Caco-2 (cell line): ENCODE measurements at regions not wholly inside any gene's neighbourhood (a gene's known extent, or its start where the extent isn't known, plus 50 kb on each side); places are given as distances from the start of the nearest gene placed in this dataset.
"Not testable (repeated sequence)": the region's sequence is repeated elsewhere in the genome, so short reads cannot be mapped to it uniquely, and the experiment has no call there.

Experiments used
- BruUV-seq: library from RNA; stranded (reverse); fragments of 400-500 nt; replicated peaks from 2 replicates; lab custom pipeline; 2021; lab: Mats Ljungman, UMichigan
- CTCF ChIA-PET: fragments of 300-600 bp; sonication (Branson Sonifier 250); formaldehyde crosslinking; loops from one replicate; lab custom pipeline; 2022; ENCODE audit warnings: antibody characterized with exemption; lab: Charles Lee
- POLR2A ChIA-PET: fragments of 300-600 bp; sonication (Branson Sonifier 250); formaldehyde crosslinking; loops from one replicate; lab custom pipeline; 2022; ENCODE audit warnings: antibody characterized with exemption; lab: Charles Lee
- DNase-seq, 2 experiments: peaks; one replicate each; pipeline versions ENCODE4 v3.0.0 to v3.0.0-alpha.2; 2020 to 2022
- H3K27me3 ChIP-seq: replicated peaks from 2 replicates; pipeline ENCODE4 v1.6.0; 2011; ENCODE audit warnings: low read length; ENCODE audit not compliant: control insufficient read depth, insufficient read depth
- H3K36me3 ChIP-seq: 2 replicates; pipeline ENCODE4 v1.5.1; 2011; ENCODE audit warnings: low read length; ENCODE audit not compliant: control insufficient read depth, insufficient read depth
- H3K4me1 ChIP-seq: fragments of 250-450 bp; sonication (Bioruptor Pico); 2 replicates; pipeline ENCODE4 v1.5.1; 2020; ENCODE audit warnings: mild to moderate bottlenecking
- H3K4me3 ChIP-seq: 2 replicates; pipeline ENCODE4 v1.5.1; 2011; ENCODE audit warnings: low read depth, mild to moderate bottlenecking, control low read depth, low read length
- H3K9me3 ChIP-seq: fragments of 250-450 bp; sonication (Bioruptor Pico); 2 replicates; pipeline ENCODE4 v1.5.1; 2020; ENCODE audit warnings: mild to moderate bottlenecking, moderate library complexity
- H3K27ac Mint-ChIP-seq: one replicate; pipeline ENCODE4 v1.8.0; 2022; ENCODE audit warnings: mixed read lengths; ENCODE audit not compliant: unreplicated experiment
- H3K27me3 Mint-ChIP-seq: one replicate; pipeline ENCODE4 v1.8.0; 2022; ENCODE audit warnings: mixed read lengths; ENCODE audit not compliant: insufficient read depth, unreplicated experiment
- H3K36me3 Mint-ChIP-seq: one replicate; pipeline ENCODE4 v1.8.0; 2022; ENCODE audit warnings: mild to moderate bottlenecking, mixed read lengths; ENCODE audit not compliant: insufficient read depth, unreplicated experiment
- H3K4me1 Mint-ChIP-seq: one replicate; pipeline ENCODE4 v1.8.0; 2022; ENCODE audit warnings: low read depth, mixed read lengths; ENCODE audit not compliant: unreplicated experiment
- H3K4me3 Mint-ChIP-seq: one replicate; pipeline ENCODE4 v1.8.0; 2022; ENCODE audit warnings: mild to moderate bottlenecking, moderate library complexity, mixed read lengths; ENCODE audit not compliant: unreplicated experiment
- H3K9me3 Mint-ChIP-seq: one replicate; pipeline ENCODE4 v1.8.0; 2022; ENCODE audit warnings: mixed read lengths; ENCODE audit not compliant: unreplicated experiment
- CTCF ChIP-seq, 2 experiments: fragments of 200-600 bp in 1 of 2; IDR thresholded peaks; 1 replicate in 1 of 2; 2 replicates in 1 of 2; pipeline versions ENCODE4 v1.5.1 to v1.8.0; 2011 to 2022; ENCODE audit warnings: antibody characterized with exemption in 1 of 2, control low read depth in 1 of 2, inconsistent platforms in 1 of 2, low read depth in 1 of 2, low read length in 1 of 2, mild to moderate bottlenecking in 1 of 2, moderate library complexity in 1 of 2; ENCODE audit not compliant: insufficient read depth in 1 of 2, severe bottlenecking in 1 of 2, unreplicated experiment in 1 of 2
- intact Hi-C: fragments of 100-400 bp; cut with micrococcal nuclease; formaldehyde crosslinking; loops from one replicate; pipeline ENCODE4 v1.10.0; 2022; ENCODE audit not compliant: unreplicated experiment

DNA sequence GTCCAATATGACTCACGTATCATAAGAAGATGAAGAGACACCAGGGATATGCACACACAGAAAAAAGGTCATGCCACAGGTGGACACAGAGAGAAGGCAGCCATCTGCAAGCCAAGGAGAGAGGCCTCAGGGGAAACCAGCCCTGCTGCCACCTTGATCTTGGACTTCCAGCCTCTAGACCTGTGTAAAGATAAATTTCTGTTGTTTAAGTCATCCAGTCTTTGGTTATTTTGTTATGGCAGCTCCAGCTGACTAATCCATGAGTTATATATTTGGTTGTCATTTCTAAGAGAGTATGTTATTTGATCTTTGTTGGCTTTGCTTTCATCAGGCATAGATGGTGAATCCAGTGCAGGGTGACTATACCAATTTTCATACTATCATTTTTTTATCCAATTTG lies 130.2 kb upstream of the DAP start:
- H3K4me1 ChIP-seq, result no peaks in the 10 kb centered on the region
- Mint-ChIP-seq H3K4me3 (no peak overlapping the region), H3K27me3 (no peaks in the 10 kb centered on the region), H3K9me3 (no peaks in the 10 kb centered on the region), H3K4me1 (peaks cover 3% of the 10 kb centered on the region), H3K27ac (no peak overlapping the region), H3K36me3 (no peaks in the 10 kb centered on the region)
- intact Hi-C loops, result no loop called here
- BruUV-seq, result no TSS peak
- ChIA-PET POLR2A (interaction anchor here (0.8 kb wide), 1 partner anchor 31 kb away, joined by 5 read pairs; no protein-coding TSS in a partner anchor), CTCF (no interaction called here)
- H3K4me3 ChIP-seq, result no peak overlapping the region
- no peak for TF ChIP-seq CTCF (IDR thresholded peaks at IDR 0.05; ENCODE audit: insufficient read depth in 1 of 2, low read depth in 1 of 2, low read length in 1 of 2, severe bottlenecking in 1 of 2, unreplicated experiment in 1 of 2)
- H3K36me3 ChIP-seq, result no peaks in the 10 kb centered on the region
- peaks cover 7% of the 10 kb centered on the region; the same call in 1 of the 2 replicates for H3K9me3 ChIP-seq
- DNase-seq, result no peak
- H3K27me3 ChIP-seq, result no peaks in the 10 kb centered on the region; the same call in 1 of the 2 replicates

DNA sequence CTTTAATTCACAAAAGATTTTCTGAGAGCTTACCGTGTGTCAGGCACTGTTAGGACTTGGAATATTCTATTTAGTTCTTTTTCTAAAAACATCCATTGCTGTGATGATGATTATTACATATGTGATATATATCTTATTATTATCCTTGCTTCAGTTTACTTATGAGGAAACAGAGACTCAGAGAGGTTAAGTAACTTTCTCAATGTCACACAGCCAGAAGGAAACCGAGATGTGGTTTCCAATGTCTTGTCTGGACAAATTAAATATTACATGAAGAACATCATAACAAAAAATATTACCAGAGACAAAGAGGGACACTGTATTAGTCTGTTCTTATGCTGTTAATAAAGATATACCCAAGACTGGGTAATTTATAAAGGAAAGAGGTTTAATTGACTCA lies 125.5 kb upstream of the DAP start:
- H3K36me3 ChIP-seq, result no peaks in the 10 kb centered on the region
- H3K9me3 ChIP-seq, result peaks cover 5% of the 10 kb centered on the region; the same call in 1 of the 2 replicates
- Mint-ChIP-seq H3K27ac (no peak overlapping the region), H3K4me1 (no peaks in the 10 kb centered on the region), H3K4me3 (no peak overlapping the region), H3K27me3 (peaks cover 2% of the 10 kb centered on the region), H3K36me3 (no peaks in the 10 kb centered on the region), H3K9me3 (no peaks in the 10 kb centered on the region)
- no peak for DNase-seq
- no peaks in the 10 kb centered on the region for H3K4me1 ChIP-seq
- no TSS peak for BruUV-seq
- TF ChIP-seq CTCF (IDR thresholded peaks at IDR 0.05; ENCODE audit: insufficient read depth in 1 of 2, low read depth in 1 of 2, low read length in 1 of 2, severe bottlenecking in 1 of 2, unreplicated experiment in 1 of 2), result no peak
- POLR2A ChIA-PET, result interaction anchor here (0.7 kb wide), 1 partner anchor 19 kb away, joined by 4 read pairs; no protein-coding TSS in a partner anchor
- H3K27me3 ChIP-seq, result no peaks in the 10 kb centered on the region
- CTCF ChIA-PET, result no interaction called here
- H3K4me3 ChIP-seq, result no peak overlapping the region
- intact Hi-C loops, result no loop called here

DNA sequence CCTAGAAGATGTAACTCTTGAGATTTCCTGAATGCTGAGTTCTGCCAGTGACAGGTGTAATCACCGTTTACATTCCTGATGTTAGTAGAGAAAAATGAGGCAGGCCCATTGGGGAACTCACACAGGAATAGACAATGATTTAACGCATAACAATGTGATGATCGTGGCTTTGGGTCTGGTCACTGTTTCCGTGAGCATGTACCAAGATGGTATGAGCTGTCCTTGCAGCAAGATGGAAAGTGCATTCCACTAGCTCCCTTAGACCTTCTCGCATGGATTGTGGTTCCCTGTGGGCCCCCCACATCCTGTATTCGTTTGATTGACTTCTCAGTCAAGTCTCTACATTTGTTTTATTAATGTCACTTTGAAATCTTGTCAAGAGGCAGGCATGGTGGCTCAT lies 124.0 kb upstream of the DAP start:
- Mint-ChIP-seq H3K27ac (no peak overlapping the region), H3K9me3 (no peaks in the 10 kb centered on the region), H3K4me3 (no peak overlapping the region), H3K4me1 (no peaks in the 10 kb centered on the region), H3K27me3 (peaks cover 7% of the 10 kb centered on the region), H3K36me3 (no peaks in the 10 kb centered on the region)
- H3K36me3 ChIP-seq, result no peaks in the 10 kb centered on the region
- no TSS peak for BruUV-seq
- no peaks in the 10 kb centered on the region for H3K9me3 ChIP-seq
- TF ChIP-seq CTCF (IDR thresholded peaks at IDR 0.05; ENCODE audit: insufficient read depth in 1 of 2, low read depth in 1 of 2, low read length in 1 of 2, severe bottlenecking in 1 of 2, unreplicated experiment in 1 of 2), result no peak
- ChIA-PET CTCF (no interaction called here), POLR2A (no interaction called here)
- no peak for DNase-seq
- H3K4me1 ChIP-seq, result no peaks in the 10 kb centered on the region
- H3K27me3 ChIP-seq, result no peaks in the 10 kb centered on the region
- intact Hi-C loops, result no loop called here
- H3K4me3 ChIP-seq, result no peak overlapping the region

- H3K4me1 ChIP-seq, H3K27me3 ChIP-seq, H3K4me3 ChIP-seq, intact Hi-C loops, DNase-seq, BruUV-seq, H3K4me3 Mint-ChIP-seq, H3K9me3 ChIP-seq, H3K4me1 Mint-ChIP-seq, H3K9me3 Mint-ChIP-seq, H3K27ac Mint-ChIP-seq, CTCF ChIA-PET, H3K36me3 ChIP-seq, H3K36me3 Mint-ChIP-seq, POLR2A ChIA-PET: not testable (repeated sequence)
- H3K27me3 Mint-ChIP-seq, result peaks cover 13% of the 10 kb centered on the region
These were observed 122.9 kb upstream of the DAP start for GRCh38 chr5:10883945-10884344.
